Thoracic aorta (tissue), 2 donors: ENCODE measurements at regions not wholly inside any gene's neighbourhood (a gene's known extent, or its start where the extent isn't known, plus 50 kb on each side); places are given as distances from the start of the nearest gene placed in this dataset.

ENCODE experiments used
- ATAC-seq: fragments of 150-250 bp; one replicate; pipeline ENCODE4 v1.8.0; 2017; ENCODE audit warnings: low read depth; ENCODE audit not compliant: insufficient number of reproducible peaks, low FRiP score
- DNase-seq: peaks from one replicate; pipeline ENCODE4 v3.0.0-alpha.2; 2020; ENCODE audit warnings: low spot score
- H3K27ac ChIP-seq, 2 donors: fragments of 200-600 bp; sonication (generic); 1 replicate in 1 of 2; 2 replicates in 1 of 2; pipeline ENCODE4 v1.5.1; 2016; ENCODE audit warnings: mild to moderate bottlenecking in 2 of 2, moderate library complexity in 2 of 2
- H3K27me3 ChIP-seq: fragments of 200-600 bp; sonication (generic); replicated peaks from 2 replicates; pipeline ENCODE4 v1.6.0; 2016; ENCODE audit warnings: mild to moderate bottlenecking; ENCODE audit not compliant: insufficient read depth
- H3K36me3 ChIP-seq: fragments of 200-600 bp; sonication (generic); one replicate; pipeline ENCODE4 v1.5.1; 2016
- H3K4me1 ChIP-seq, 2 donors: fragments of 200-600 bp; sonication (generic); 1 replicate in 1 of 2; 2 replicates in 1 of 2; pipeline versions ENCODE4 v1.5.1 to v1.6.0; 2016; ENCODE audit warnings: low read depth in 2 of 2, mild to moderate bottlenecking in 1 of 2; ENCODE audit not compliant: control insufficient read depth in 1 of 2
- H3K4me3 ChIP-seq: fragments of 200-600 bp; sonication (generic); 2 replicates; pipeline ENCODE4 v1.5.1; 2016; ENCODE audit warnings: mild to moderate bottlenecking
- H3K9me3 ChIP-seq: fragments of 200-600 bp; sonication (generic); 2 replicates; pipeline ENCODE4 v1.5.1; 2016
- TF ChIP-seq, protein P1 (sequence below): fragments of 200-600 bp; sonication (generic); IDR thresholded peaks from one replicate; pipeline ENCODE4 v1.5.1; 2019; ENCODE audit warnings: antibody characterized with exemption

DNA sequence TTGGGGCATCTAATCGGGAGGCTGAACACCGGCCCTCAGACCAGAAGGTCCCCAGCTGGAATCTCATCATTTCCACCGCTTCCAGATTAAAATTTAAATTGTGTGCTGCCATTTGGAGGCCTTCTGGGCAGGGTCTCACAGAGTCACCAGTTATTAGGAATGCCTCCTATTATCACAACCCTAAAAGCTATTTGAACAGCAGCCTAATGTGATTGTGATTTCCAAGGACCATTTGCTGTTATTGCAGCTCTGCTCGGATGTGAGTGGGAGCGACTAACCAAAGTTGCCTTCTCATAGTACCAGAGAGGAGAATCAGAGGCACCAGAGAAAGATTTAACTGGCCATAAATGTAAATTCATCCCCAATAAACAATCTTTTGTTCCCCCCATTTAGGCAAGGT lies 277.3 kb downstream of the RNF144B start:
- Histone ChIP-seq H3K27ac (no peak overlapping the region), H3K36me3 (no peaks in the 10 kb centered on the region), H3K4me3 (no peak overlapping the region), H3K4me1 (no peaks in the 10 kb centered on the region), H3K27me3 (no peaks in the 10 kb centered on the region), H3K9me3 (no peaks in the 10 kb centered on the region)
- no peak for DNase-seq
- TF ChIP-seq, protein P1, sequence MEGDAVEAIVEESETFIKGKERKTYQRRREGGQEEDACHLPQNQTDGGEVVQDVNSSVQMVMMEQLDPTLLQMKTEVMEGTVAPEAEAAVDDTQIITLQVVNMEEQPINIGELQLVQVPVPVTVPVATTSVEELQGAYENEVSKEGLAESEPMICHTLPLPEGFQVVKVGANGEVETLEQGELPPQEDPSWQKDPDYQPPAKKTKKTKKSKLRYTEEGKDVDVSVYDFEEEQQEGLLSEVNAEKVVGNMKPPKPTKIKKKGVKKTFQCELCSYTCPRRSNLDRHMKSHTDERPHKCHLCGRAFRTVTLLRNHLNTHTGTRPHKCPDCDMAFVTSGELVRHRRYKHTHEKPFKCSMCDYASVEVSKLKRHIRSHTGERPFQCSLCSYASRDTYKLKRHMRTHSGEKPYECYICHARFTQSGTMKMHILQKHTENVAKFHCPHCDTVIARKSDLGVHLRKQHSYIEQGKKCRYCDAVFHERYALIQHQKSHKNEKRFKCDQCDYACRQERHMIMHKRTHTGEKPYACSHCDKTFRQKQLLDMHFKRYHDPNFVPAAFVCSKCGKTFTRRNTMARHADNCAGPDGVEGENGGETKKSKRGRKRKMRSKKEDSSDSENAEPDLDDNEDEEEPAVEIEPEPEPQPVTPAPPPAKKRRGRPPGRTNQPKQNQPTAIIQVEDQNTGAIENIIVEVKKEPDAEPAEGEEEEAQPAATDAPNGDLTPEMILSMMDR: no peak
- ATAC-seq: no peak

DNA sequence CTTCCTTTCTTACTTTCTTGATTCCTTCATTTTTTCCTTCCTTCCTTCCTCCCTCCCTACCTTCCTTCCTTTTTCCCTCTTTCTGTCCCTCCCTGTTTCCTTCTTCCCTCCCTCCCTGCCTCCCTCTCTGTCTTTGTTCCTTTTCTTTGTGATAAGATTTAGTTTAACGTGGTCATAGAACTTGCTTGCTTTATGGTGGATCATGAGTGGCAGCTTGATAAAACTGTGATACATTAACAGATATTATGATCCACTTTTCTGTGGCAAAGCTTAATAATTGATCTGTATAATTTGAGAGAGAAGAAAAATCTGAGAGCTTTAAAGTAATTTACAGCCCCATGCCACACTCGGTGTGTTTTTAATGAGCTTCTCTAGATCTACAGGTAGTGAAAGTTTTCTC lies 280.5 kb downstream of the RNF144B start:
- no peak for ATAC-seq
- TF ChIP-seq, protein P1: no peak
- no peaks in the 10 kb centered on the region for H3K4me1 ChIP-seq

DNA sequence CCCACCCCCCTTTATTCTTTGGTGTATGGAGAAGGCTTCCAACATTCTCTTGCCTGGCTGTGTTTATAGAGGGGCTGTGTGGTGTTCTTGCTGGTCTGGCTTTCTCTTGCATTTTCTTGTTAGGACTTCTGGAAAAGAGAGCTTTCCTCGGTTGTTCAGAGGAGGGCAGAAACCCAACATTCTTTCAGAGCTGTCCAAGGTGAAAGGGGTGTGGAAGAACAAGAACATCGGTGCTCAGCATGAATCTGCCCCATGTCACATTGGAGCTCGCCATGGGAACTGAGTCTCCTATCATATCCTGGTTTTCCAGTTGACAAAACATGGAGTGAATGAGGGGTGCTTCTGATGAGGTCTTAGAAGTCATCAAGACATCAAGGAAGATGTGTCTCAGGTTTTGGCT lies 281.8 kb downstream of the RNF144B start:
- H3K27ac ChIP-seq: no peak overlapping the region
- H3K4me3 ChIP-seq: no peak overlapping the region
- H3K27me3 ChIP-seq: no peaks in the 10 kb centered on the region
- ATAC-seq: no peak
- TF ChIP-seq, protein P1: no peak
- no peaks in the 10 kb centered on the region for H3K36me3 ChIP-seq
- DNase-seq: no peak
- no peaks in the 10 kb centered on the region for H3K9me3 ChIP-seq
- no peaks in the 10 kb centered on the region for H3K4me1 ChIP-seq

More for the DNA sequence above, 280.5 kb downstream of the RNF144B start:
- Histone ChIP-seq H3K27me3 (no peaks in the 10 kb centered on the region), H3K4me3 (no peak overlapping the region), H3K27ac (no peak overlapping the region), H3K36me3 (no peaks in the 10 kb centered on the region), H3K9me3 (no peaks in the 10 kb centered on the region)
- no peak for DNase-seq

DNA sequence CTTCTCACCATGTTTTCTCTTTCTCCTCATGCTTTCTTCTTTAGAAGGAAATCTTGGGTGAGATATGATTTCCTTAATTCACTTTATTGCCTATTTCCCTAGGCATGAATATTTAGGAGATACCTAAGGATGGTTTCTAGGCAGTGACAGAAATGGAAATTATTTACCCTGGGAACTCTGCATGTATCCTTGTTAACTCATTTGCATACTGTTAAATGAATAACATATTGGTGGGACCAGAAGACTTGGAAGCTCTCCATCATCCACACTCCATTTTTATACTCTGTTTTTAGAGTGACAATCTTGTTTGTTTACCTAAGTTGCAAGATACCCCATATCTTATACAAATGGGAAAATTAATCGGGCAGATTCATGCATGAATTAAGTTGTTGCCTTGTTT lies 285.7 kb downstream of the RNF144B start:
- TF ChIP-seq, protein P1: no peak

DNA sequence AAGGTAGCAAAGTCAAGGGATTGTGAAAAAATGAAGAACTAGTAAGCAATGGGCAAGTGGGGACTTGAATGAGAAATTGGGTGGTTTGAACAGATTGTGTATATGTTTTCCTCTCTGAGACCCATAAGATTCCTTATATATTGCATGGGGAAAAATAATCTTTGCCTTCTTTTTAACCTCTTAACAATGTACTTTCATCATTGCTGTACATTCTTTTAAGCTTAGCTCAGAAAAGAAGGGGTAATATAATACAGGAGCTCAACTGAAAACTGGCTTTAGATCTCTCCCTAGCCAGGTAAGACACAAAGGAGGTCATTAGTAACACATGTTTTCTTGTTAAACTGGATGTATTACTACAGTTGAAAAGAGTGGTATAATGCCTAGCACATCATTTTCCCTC lies 287.2 kb downstream of the RNF144B start:
- Histone ChIP-seq H3K27ac (no peak overlapping the region), H3K27me3 (no peaks in the 10 kb centered on the region), H3K4me1 (no peaks in the 10 kb centered on the region), H3K9me3 (no peaks in the 10 kb centered on the region), H3K4me3 (no peak overlapping the region), H3K36me3 (no peaks in the 10 kb centered on the region)
- TF ChIP-seq, protein P1: no peak
- DNase-seq (no peak), ATAC-seq (no peak)

More for the DNA sequence above, 285.7 kb downstream of the RNF144B start:
- H3K27me3 ChIP-seq: no peaks in the 10 kb centered on the region
- no peaks in the 10 kb centered on the region for H3K4me1 ChIP-seq
- H3K4me3 ChIP-seq: no peak overlapping the region
- DNase-seq (no peak), ATAC-seq (no peak)
- H3K9me3 ChIP-seq: no peaks in the 10 kb centered on the region
- H3K27ac ChIP-seq: no peak overlapping the region
- no peaks in the 10 kb centered on the region for H3K36me3 ChIP-seq
